ENCODE measurements at regions not wholly inside any gene's neighbourhood (a gene's known extent, or its start where the extent isn't known, plus 50 kb on each side); places are given as distances from the start of the nearest gene placed in this dataset.

DNA sequence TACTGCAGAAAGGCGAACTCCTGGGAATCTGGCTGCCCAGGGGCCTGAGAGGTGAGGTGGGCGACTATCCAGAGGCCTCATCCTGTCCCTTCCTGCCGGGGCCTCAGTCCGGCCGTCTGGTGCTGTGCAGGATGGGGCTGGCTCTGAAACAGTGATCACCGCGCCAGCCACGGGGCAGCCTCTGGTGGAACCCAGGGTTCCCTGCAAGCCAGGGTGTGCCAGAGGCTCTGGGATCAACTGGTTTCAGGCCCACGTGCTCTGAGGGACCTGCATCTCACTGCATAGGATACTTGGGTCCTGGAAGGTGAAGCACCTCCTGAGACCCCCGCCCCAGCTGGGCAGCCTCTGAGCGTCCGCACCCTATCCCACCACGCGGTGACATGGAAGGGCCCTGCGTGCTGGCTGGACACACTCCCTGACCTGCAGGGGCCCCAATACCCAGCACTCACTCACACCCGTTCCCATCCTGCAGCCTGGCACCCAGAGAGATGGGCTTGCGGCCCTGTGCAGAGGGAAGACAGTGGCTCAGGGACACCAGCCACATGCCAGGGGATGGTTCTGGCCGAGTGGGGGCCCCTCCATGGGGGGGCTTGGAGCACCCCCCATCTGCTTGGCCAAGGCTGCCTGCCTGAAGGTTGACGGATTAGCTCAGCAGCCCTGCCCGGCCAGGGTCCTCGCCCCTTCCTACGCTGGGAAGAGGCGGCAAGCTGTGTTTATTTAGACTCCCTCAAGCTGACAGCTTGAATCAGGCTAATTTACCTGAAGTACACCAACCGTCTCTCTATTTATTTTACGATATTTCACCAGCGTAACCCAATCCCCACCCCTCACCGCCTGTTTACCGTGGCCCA is 64.3 kb upstream of the TTC34 start:
- no peak for DNase-seq (ENCODE audit: low read depth in 3 of 3)

DNA sequence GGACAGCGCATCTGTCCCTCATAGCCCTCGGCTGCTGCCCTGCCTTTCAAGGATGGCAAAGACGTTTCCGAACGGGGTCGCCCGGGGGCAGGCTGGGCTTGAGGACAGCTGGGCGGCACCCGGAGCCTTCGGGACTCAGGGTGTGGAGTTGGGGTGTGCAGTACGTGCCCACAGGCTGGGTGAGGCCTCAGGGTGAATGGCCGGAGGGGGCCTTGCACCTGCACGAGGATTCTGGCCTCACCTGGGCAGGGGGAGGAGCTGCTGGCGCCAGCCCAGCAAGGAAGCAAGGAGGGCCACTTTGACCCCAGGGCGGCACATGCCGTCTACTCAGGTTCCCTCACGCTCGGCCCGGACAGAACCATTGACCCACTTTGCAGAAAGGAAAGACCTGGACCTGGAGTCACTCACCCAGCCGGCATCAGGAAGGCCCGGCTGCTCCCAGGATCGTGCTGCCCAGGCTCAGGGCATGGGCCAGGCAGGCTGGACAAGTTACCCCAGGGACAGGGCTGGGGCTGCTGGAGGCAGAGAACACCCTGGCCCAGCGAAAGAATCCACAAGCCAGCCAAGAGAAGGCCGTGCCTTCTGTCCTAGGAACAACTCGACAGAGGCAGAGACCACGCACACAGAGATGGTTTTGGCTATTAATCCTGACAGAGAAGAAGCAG is 65.1 kb upstream of the TTC34 start:
- no peak for DNase-seq (ENCODE audit: low read depth in 3 of 3)

DNA sequence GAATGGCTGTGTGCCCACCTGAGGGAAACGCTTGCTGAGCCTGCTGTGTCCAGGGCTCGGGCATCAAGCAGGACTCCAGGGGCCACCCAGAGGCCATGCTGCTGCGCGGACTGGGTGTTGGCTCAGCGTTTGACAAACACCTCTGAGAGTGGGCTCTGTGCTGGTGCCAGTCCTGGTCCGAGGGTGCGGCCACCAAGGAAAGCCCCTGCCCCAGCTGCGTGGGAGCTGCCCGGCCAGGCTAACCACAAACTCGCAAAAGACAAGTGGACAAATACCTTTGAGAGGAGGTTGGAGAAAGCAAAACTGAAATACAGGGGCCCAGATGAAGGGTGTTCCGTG is 65.6 kb upstream of the TTC34 start:
- DNase-seq (ENCODE audit: low read depth in 3 of 3), result no peak

GRCh38 chr1:2867861-2868260 is 66.4 kb upstream of the TTC34 start:
- DNase-seq (ENCODE audit: low read depth in 3 of 3), result no peak

DNA sequence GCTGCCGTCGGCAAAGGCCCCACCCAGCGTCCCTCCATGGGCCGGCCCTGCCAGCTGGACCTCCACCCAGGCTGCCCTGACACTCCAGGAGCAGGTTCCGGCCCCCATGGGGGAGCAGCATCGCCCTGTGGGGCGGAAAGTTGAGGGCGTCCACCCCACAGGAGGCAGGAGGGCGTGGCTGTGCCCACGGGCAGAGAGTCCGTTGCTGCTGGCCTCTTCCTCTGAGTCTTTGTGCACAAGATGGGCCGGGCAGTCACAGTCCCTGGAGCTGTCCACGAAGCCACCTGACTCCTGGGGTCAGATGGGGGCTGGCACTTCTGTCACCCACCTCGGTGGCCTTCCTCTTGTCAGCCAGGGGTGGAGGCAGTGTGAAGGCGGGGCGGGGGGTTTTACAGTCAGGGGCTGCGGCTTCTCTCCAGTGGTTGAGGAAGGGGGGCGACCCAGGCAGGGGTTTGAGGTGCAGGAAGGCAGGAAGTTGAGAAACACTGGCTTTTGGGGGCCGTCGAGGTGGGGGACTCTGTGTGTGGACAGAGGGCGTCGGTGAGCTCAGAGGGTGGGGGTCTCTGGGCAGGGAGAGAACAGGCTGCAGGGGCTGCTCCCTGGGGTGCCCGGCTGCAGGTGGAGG is 67.2 kb upstream of the TTC34 start:
- no peak for DNase-seq (ENCODE audit: low read depth in 3 of 3)

DNA sequence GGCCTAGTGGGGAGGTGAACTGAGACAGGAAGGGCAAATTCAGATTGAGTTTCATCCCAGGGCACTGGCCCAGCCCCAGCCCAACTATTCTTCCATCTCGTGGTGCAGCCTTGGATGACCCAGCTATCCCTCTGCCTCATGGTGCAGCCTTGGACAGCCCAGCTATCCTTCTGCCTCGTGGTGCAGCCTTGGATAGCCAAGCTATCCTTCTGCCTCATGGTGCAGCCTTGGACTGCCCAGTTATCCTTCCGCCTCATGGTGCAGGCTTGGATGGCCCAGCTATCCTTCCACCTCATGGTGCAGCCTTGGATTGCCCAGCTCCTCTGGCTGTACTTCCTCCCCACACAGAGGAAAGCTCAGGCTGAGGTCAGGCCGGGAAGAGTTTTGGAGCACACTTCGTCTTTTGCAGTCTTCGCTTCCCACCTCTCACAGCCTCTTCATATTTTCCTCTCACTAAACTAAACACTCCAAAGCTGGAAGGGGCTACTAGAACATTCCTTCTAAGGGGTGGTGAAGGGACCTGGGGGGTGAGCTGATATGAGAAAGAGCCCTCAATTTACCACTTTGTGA is 69.8 kb upstream of the TTC34 start:
- no peak for DNase-seq (ENCODE audit: low read depth in 3 of 3)

- DNase-seq (ENCODE audit: low read depth in 3 of 3), result no peak
These were observed 72.7 kb upstream of the TTC34 start for GRCh38 chr1:2874207-2874606.

GRCh38 chr1:2874607-2875480 is 73.4 kb upstream of the TTC34 start:
- DNase-seq (ENCODE audit: low read depth in 3 of 3), result no peak

DNA sequence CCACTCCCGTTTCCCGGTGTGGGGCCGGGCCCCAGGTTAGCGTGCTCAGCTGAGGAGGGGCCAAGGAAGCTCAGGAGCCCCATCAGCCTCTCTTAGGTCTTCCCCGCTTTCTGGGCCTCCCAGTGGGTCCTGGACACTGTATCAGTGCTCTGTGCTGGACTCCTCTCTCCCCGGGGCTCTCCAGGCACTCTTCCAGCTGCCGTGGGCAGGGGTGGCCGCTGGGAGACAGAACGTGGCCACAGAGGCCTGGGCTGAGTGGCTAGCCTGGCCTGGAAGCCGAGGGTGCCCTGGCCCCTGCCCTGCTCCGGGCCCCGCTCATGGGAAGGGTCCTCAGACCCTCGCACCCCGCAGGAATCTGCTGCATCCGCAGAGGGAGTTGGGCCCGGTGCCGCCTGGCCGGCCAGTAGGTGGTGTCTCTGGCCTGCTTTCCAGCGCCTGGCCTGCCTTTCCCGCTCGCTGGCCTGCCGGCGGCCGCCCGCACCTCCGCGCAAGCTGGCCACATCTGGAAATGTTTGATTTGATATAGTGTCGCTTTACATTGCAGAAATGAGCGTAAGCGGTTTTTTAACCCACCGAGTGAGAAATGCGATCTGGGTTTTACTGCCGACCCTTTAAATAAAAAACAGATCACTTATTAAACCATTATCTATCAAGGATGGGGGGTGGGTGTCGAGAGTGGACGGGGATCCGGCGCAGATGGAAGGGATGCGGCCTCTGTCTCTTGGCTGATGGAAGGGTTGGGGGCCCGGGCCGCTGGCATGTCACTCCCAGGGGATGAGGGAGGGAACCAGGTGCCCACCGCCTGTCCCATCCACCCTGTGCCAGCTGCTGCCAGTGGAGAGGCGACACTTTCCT is 74.4 kb upstream of the TTC34 start:
- no peak for DNase-seq (ENCODE audit: low read depth in 3 of 3)

DNA sequence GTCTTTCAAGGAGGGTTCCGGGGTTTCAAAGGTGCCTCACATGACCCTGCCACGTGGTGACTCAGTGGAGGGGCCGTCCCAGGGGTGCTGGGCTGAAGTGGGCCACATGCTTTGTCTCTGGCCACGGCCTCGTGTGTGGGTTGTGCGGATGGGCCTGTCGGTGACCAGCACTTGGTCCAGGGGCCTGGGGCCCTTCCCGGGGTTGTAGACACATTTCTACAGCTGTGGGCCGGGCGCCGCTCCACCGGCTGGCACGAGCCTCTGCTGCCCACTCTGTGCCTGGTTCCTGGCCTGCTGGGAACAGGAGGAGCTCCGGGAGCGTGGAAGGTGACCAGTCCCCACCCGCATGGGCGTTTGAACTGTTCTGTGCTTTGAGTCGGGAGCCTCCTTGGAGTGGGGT is 75.4 kb upstream of the TTC34 start:
- no peak for DNase-seq (ENCODE audit: low read depth in 3 of 3)

GRCh38 chr1:2877391-2877790 is 75.9 kb upstream of the TTC34 start:
- no peak for DNase-seq (ENCODE audit: low read depth in 3 of 3)

- DNase-seq (ENCODE audit: low read depth in 3 of 3), result no peak
These were observed 77.1 kb upstream of the TTC34 start for GRCh38 chr1:2878591-2878990.

DNA sequence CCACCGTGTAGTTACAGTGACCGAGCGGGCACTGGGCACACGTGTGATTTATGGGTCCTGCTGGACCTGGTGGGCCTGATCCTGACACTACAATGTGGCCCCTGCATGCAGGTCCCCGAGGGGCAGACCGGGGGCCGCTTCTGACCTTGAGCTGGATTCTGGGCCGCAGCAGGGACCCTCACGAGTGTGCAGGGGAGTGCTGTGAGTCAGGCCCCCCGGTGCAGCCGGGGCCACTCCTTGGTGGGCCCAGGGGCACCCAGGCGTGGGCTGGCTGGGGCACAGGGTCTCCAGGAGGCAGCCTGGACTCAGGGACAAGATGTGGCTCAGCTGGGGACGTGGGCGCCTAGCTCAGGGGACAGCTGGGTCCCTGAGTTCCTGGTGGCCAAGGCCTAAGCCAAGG is 77.5 kb upstream of the TTC34 start:
- no peak for DNase-seq (ENCODE audit: low read depth in 3 of 3)

DNA sequence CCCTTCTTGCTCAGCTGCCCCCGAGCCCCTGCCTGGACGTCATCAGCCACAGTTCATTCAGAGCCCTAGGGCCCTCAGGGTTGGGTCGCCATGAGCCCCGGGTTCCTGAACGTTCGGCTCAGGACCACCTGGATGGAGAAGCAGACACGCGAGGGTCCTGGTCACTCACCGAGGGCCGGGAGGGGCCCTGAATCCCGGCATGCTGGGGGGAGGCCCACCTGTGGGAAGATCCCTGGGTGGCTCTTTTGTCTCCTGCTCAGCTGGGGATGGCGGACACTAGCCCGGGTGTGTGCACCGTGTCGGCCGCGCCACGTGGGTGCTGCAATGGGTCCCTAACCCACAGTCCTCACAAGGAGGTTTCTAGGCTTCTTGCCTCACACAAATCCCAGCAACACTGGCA is 78.1 kb upstream of the TTC34 start:
- no peak for DNase-seq (ENCODE audit: low read depth in 3 of 3)

GRCh38 chr1:2880086-2880485 is 78.6 kb upstream of the TTC34 start:
- DNase-seq (ENCODE audit: low read depth in 3 of 3), result no peak

DNA sequence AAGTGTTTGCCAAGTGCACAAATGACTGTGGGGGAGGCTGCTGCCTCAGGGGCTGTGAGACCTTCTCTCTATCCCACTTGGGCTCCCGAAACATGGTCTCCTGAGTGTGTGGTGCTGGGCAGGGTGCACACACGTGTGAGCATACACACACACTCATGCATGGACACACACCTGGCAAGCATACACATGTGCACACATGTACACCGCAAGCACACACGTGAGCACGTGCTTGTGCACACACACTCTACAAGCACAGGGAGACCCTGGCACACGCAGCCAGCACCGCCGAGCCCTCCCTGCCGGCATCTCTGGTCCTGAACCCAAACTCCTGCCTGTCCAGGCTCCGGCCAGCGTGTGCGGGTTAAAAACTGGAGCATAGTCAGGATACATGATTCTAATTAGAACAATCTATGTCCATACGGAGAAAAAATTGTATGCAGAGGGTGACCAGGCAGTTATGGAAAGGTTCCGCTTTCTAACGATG is 79.4 kb upstream of the TTC34 start:
- DNase-seq (ENCODE audit: low read depth in 3 of 3), result no peak

DNA sequence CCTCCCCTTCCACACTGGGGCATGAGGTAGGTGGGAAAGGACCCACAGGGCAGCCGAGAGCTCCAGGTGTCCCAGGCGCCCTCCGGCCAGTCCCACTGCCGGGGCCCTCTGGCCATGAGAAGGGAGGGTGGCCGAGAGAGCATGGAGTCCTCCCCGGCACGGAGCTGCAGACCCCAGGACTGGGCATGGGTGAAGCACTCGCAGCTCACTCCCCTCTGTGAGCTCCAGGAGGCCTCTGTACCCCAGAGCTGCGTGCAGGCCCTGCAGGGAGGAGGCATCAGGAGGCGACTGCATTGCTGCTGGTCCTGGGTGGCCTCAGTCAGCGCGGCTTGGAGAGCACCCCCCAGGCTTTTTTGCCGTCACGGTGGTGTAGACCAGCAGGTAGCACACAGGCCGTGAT is 80.1 kb upstream of the TTC34 start:
- no peak for DNase-seq (ENCODE audit: low read depth in 3 of 3)

- no peak for DNase-seq (ENCODE audit: low read depth in 3 of 3)
These were observed 81.6 kb upstream of the TTC34 start for GRCh38 chr1:2882966-2883696.

DNA sequence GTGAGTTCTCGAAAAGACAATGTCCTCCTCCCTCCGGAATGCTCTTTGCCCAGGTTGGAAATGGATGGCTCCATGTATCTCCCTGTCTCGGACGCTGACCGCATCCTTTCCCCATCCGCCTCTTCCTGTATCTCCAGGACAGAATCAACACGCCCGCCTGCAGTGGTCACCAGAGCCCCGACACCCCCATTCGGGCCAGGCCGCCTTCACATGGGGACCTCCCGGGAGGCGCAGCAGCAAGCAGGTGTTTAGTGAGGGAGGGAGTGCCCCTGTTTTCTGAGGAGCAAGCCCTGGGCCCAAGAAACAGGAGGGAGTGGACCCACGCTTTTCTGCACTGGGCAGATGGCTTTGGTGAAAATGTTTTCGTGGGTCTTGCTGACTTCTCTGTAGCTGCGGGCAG is 83.5 kb upstream of the TTC34 start:
- no peak for DNase-seq (ENCODE audit: low read depth in 3 of 3)

GRCh38 chr1:2886631-2887030 is 85.1 kb upstream of the TTC34 start:
- no peak for DNase-seq (ENCODE audit: low read depth in 3 of 3)
